GM23248 (cell line): ENCODE measurements at regions not wholly inside any gene's neighbourhood (a gene's known extent, or its start where the extent isn't known, plus 50 kb on each side); places are given as distances from the start of the nearest gene placed in this dataset.

ENCODE experiments used
- DNase-seq: peaks from one replicate; pipeline ENCODE4 v3.0.0-alpha.2; 2015
- H2AFZ ChIP-seq: fragments of 200-600 bp; sonication (generic); 2 replicates; pipeline ENCODE4 v1.6.1; 2016; ENCODE audit warnings: antibody characterized with exemption
- H3F3A ChIP-seq: fragments of 200-600 bp; sonication (generic); 2 replicates; pipeline ENCODE4 v1.6.1; 2016; ENCODE audit warnings: mild to moderate bottlenecking, antibody characterized with exemption, mixed run types; ENCODE audit not compliant: insufficient read depth
- H3K27ac ChIP-seq: fragments of 200-600 bp; sonication (generic); 2 replicates; pipeline ENCODE4 v1.5.1; 2016; ENCODE audit warnings: mild to moderate bottlenecking
- H3K27me3 ChIP-seq: fragments of 200-600 bp; sonication (generic); replicated peaks from 2 replicates; pipeline ENCODE4 v1.6.1; 2016; ENCODE audit warnings: mild to moderate bottlenecking; ENCODE audit not compliant: insufficient read depth
- H3K36me3 ChIP-seq: fragments of 200-600 bp; sonication (generic); 2 replicates; pipeline ENCODE4 v1.6.1; 2016; ENCODE audit warnings: low read depth, mild to moderate bottlenecking
- H3K4me1 ChIP-seq: fragments of 200-600 bp; sonication (generic); 2 replicates; pipeline ENCODE4 v1.6.1; 2016; ENCODE audit warnings: mild to moderate bottlenecking; ENCODE audit not compliant: insufficient read depth
- H3K4me2 ChIP-seq: fragments of 200-600 bp; sonication (generic); one replicate; pipeline ENCODE4 v1.6.1; 2016; ENCODE audit warnings: mild to moderate bottlenecking; ENCODE audit not compliant: unreplicated experiment
- H3K4me3 ChIP-seq: fragments of 200-600 bp; sonication (generic); 2 replicates; pipeline ENCODE4 v1.5.1; 2016; ENCODE audit warnings: mild to moderate bottlenecking
- H3K79me2 ChIP-seq: fragments of 200-600 bp; sonication (generic); 2 replicates; pipeline ENCODE4 v1.6.1; 2016; ENCODE audit warnings: mild to moderate bottlenecking; ENCODE audit not compliant: insufficient read depth
- H3K9ac ChIP-seq: fragments of 200-600 bp; sonication (generic); 2 replicates; pipeline ENCODE4 v1.6.1; 2016; ENCODE audit warnings: mild to moderate bottlenecking
- H3K9me2 ChIP-seq: fragments of 200-600 bp; sonication (generic); 2 replicates; pipeline ENCODE4 v1.6.1; 2016; ENCODE audit warnings: mixed run types, mild to moderate bottlenecking, moderate library complexity; ENCODE audit not compliant: insufficient read depth
- H3K9me3 ChIP-seq: fragments of 200-600 bp; sonication (generic); one replicate; pipeline ENCODE4 v1.6.1; 2017; ENCODE audit warnings: low read depth
- H4K20me1 ChIP-seq: fragments of 200-600 bp; sonication (generic); 2 replicates; pipeline ENCODE4 v1.6.0; 2016; ENCODE audit not compliant: insufficient read depth
- EZH2 ChIP-seq: fragments of 200-600 bp; sonication (generic); IDR thresholded peaks from 2 replicates; pipeline ENCODE4 v1.6.1; 2018; ENCODE audit warnings: antibody characterized with exemption, mild to moderate bottlenecking; ENCODE audit not compliant: insufficient read depth, poor library complexity, severe bottlenecking
- EZH2phosphoT487 ChIP-seq: fragments of 200-600 bp; sonication (generic); IDR thresholded peaks from 2 replicates; pipeline ENCODE4 v1.6.1; 2018; ENCODE audit warnings: antibody characterized with exemption, moderate library complexity, mild to moderate bottlenecking, low read depth; ENCODE audit not compliant: insufficient read depth
- WGBS, 2 experiments: methylation state at CpG; one replicate each; pipeline ENCODE4 v1.1.6; 2015 to 2017; ENCODE audit warnings: low lambda C conversion rate in 2 of 2, low coverage in 1 of 2; ENCODE audit errors: missing lambda C conversion rate in 2 of 2; 5-methylcytosine and 5-hydroxymethylcytosine counted together
- in situ Hi-C: fragments of 300-500 bp; cut with MboI; formaldehyde crosslinking; loops from 2 replicates; pipeline ENCODE4 v1.15.0; 2020

- H4K20me1 ChIP-seq: no peaks in the 10 kb centered on the region
- H3K27me3 ChIP-seq: peaks cover 7% of the 10 kb centered on the region
- H3K9me3 ChIP-seq: no peaks in the 10 kb centered on the region
- TF ChIP-seq EZH2phosphoT487 (no peak), EZH2 (no peak)
- 43 to 46% methylated on average over 7 of the region's 7 CpGs for WGBS, 2 experiments
- in situ Hi-C loops: no loop called here
- no peak overlapping the region for H3K27ac ChIP-seq
- H3K79me2 ChIP-seq: no peaks in the 10 kb centered on the region
- no peak overlapping the region for H2AFZ ChIP-seq
- no peaks in the 10 kb centered on the region for H3F3A ChIP-seq
- no peak overlapping the region for H3K4me3 ChIP-seq
- H3K4me1 ChIP-seq: no peaks in the 10 kb centered on the region
- DNase-seq: no peak
- no peak overlapping the region for H3K4me2 ChIP-seq
- H3K9me2 ChIP-seq: no peaks in the 10 kb centered on the region
- no peak overlapping the region for H3K9ac ChIP-seq
- H3K36me3 ChIP-seq: no peaks in the 10 kb centered on the region
Observed at GRCh38 chr1:230517326-230517725, 91.2 kb upstream of the PGBD5 start.

GRCh38 chr1:230516889-230517288, 90.8 kb upstream of the PGBD5 start:
- no peak overlapping the region for H3K4me2 ChIP-seq
- no peak for DNase-seq
- H4K20me1 ChIP-seq: no peaks in the 10 kb centered on the region
- H3K4me1 ChIP-seq: no peaks in the 10 kb centered on the region
- no peak overlapping the region for H3K27ac ChIP-seq
- no peaks in the 10 kb centered on the region for H3K79me2 ChIP-seq
- H3K9ac ChIP-seq: no peak overlapping the region
- H2AFZ ChIP-seq: no peak overlapping the region
- no peaks in the 10 kb centered on the region for H3K9me3 ChIP-seq
- H3K36me3 ChIP-seq: no peaks in the 10 kb centered on the region
- H3F3A ChIP-seq: no peaks in the 10 kb centered on the region
- H3K9me2 ChIP-seq: no peaks in the 10 kb centered on the region
- TF ChIP-seq EZH2: no peak
- TF ChIP-seq EZH2phosphoT487: no peak
- 50 to 53% methylated on average over 6 of the region's 6 CpGs for WGBS, 2 experiments
- no peak overlapping the region for H3K4me3 ChIP-seq
- peaks cover 7% of the 10 kb centered on the region for H3K27me3 ChIP-seq
- in situ Hi-C loops: no loop called here

GRCh38 chr1:230515451-230516145, 89.5 kb upstream of the PGBD5 start:
- Histone ChIP-seq H3K4me1 (no peaks in the 10 kb centered on the region), H3K27ac (no peak overlapping the region), H4K20me1 (no peaks in the 10 kb centered on the region), H2AFZ (no peak overlapping the region), H3K9ac (no peak overlapping the region), H3K36me3 (no peaks in the 10 kb centered on the region), H3K27me3 (peaks cover 5% of the 10 kb centered on the region), H3F3A (no peaks in the 10 kb centered on the region), H3K9me3 (no peaks in the 10 kb centered on the region), H3K9me2 (no peaks in the 10 kb centered on the region), H3K79me2 (no peaks in the 10 kb centered on the region), H3K4me3 (no peak overlapping the region), H3K4me2 (no peak overlapping the region)
- TF ChIP-seq EZH2phosphoT487 (no peak), EZH2 (no peak)
- WGBS, 2 experiments: 37 to 43% methylated on average over 9 of the region's 9 CpGs
- DNase-seq: no peak
- in situ Hi-C loops: no loop called here

GRCh38 chr1:230510496-230510895, 84.4 kb upstream of the PGBD5 start:
- Histone ChIP-seq H2AFZ (no peak overlapping the region), H3K4me1 (peaks cover 10% of the 10 kb centered on the region; the same call in 1 of the 2 replicates), H3K36me3 (no peaks in the 10 kb centered on the region), H3F3A (no peaks in the 10 kb centered on the region; the same call in 1 of the 2 replicates), H3K79me2 (no peaks in the 10 kb centered on the region), H3K9me2 (no peaks in the 10 kb centered on the region), H3K9me3 (no peaks in the 10 kb centered on the region), H3K4me3 (no peak overlapping the region), H4K20me1 (no peaks in the 10 kb centered on the region), H3K27ac (no peak overlapping the region), H3K27me3 (no peaks in the 10 kb centered on the region), H3K9ac (no peak overlapping the region), H3K4me2 (no peak overlapping the region)
- in situ Hi-C loops: no loop called here
- 60 to 78% methylated on average over 1 of the region's 1 CpG for WGBS, 2 experiments
- TF ChIP-seq EZH2phosphoT487: no peak
- no peak for TF ChIP-seq EZH2
- peak; percentile 7 for DNase-seq
